HT-29 (cell line): ENCODE measurements at regions not wholly inside any gene's neighbourhood (a gene's known extent, or its start where the extent isn't known, plus 50 kb on each side); places are given as distances from the start of the nearest gene placed in this dataset.
A peak's percentile ranks its signal among the peaks of the same experiment; 100 is the strongest.

Source experiments
- DNase-seq: peaks from one replicate; pipeline ENCODE4 v3.0.0-alpha.2; 2015; ENCODE audit warnings: low spot score

DNA sequence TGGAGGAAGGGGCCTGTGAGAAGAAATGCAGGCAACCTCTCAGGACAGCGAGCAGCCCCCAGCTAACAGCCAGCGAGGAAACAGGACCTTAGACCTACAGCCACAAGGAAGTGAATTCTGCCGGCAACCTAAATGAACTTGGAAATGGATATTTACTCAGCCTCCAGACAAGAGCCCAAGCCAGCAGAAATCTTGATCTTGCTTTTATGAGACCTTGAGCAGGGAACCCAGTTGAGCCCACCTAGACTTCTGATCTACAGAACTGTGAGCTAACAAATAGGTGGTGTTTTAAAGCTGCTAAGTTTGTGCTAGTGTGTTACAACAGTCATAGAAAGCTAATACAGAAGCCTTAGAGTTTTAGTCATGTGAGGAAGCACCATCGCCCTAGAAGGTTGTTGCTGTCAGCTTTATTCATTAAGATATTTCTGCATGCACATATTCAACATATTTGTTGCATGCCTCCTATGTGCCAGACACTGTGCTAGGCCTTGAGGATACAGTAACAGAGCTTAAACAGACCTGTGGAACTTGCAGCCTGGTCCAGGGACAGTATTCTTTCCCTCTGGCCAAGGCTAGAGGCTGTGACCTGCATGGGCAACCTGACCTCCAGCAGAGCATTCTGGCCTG lies 50.3 kb downstream of the NALF2 start:
- DNase-seq = no peak

DNA sequence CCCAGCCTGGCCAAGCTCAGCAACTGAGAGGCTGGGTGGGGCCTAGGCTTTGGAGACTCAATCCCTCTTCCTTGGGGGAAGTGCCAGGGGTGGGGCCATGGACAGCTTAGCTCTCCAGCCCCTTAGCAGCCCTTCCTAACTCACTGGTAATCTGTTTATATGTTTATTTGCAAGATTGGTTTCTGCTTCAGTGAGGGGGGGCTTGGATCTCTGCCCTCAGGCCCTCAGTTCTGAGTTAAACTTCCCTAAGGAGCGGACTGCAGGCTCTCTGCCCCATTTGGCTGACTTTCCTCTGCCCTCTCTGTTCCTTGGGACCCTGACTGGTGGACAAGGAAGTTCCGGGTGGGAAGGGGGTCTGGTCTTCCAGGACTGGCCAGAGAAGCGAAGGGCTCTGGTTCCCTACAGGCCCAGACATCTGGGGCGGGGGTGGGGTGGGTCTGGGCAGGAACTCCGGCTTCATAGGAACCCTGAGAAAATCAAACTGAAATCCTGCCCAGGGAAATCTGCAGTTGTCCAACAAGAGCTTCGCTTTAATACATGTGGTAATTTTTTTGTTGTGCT lies 51.4 kb downstream of the NALF2 start:
- DNase-seq = no peak

DNA sequence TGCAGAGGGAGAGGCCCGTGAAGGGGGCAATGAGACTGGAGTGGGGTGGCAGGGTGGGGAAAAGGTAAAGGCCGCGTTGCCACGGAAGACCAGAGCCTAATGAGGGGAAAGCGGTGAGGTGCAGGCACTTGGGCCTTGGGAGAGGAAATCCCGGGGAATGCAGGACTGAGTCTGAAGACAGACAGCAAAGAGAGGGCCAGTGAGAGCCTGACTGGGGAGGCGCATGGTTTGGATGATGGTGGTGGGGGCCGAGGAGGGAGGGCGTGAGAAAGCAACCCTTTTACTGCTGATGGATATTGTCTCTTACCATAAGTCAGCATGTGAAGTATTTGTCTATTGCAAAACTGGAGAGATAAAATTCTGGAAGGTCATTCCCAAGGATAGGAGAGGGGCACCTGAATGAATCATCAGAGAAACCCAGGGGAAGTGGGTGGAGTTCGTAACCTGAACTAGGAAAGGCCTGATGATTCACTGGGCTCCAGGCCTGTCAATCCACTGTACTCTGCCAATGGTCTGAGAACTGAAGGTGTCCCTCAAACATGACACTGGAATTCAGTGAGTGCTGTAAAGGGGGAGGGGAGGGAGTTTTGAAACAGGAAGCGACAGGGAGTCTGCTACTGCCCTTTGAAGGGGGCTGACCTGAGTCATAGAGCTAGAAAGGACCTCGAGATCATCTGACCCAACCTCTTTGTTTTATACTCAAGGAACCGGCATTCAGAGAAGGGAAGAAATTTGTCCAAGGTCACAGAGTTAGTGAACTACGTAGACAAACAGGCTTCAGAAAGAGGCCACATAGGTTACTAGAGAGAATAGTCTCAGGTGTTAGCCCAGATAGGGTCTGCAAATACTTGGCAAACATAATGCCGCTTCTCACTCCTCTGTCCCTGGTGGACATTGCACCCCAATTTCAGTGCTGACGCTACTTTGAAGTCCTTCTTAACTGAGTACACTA lies 52.2 kb downstream of the NALF2 start:
- peak; percentile 6 for DNase-seq

DNA sequence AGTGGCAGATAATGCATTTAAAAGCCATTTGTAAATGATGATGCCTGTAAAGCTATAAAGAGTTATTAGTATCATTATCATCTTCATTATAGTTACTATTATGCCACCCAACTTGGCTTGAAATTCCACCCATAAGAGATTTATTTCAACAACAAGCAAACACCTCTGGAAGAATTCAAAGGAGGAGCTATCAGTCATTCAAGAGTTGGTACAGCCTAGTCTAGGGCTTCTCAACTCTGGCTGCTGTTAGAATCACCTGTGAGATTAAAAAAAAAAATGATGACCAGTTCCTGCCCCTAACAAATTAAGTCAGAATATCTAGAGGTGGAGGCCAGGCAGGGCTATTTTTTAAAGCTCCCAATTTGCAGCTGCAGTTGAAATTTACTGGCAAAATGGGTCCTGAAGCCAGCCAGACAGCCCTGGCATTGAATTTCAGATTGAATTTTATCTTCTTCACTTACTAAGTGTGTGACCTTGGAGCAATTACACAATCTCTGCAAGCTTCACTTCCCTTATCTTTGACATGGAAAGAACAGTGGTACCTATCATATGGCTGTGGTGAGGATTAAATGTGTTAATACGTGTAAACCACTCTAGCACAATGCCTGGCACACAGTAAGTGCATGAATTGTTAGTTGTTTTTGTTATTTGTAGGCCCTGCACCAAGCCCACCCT lies 52.9 kb upstream of the EDA start:
- no peak for DNase-seq

DNA sequence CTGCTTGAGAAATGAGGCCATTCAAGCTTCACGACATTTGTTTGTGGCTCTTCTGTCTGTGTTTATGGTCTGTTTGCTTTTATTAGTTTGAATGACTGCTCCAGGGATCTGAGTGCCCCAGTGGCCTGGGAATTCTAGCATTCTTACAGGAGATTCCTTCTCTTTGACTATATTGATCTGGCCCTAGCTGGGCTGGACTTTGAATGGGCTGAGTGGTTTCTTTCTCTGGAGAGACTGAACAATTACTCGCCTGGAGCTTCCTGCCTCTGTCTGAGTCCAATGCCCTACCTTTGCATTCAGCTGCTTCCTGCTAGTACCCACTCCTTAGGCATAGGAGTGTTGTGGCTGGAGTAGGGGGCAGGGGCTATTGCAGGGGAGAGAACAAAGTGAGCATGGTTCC lies 51.2 kb upstream of the EDA start:
- no peak for DNase-seq

DNA sequence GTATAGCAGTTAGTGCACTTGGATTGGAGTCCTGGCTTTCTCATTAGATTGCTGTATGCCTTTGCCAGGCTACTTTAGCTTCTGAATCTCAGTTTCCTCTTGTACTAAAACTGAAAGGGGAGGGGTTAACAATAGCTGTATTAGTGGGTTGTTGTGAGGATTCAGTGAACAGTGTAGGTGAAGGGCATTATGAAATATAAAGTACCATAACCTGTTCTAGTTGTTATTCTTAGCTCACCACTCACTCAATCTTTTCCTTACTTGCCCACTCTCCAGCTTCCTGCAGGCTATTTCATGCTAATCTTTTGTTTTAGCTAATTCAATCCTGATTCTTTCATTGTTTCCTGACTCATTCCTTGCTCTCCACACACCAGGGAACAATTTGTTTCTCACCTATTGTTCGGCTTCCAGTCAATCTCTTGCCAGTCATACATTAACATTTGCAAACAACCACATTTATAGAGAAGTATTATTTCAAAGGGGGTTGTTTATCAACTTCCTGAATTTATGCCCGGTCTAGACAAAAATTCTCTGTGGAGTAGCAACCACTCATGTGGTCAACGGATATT lies 50.6 kb upstream of the EDA start:
- no peak for DNase-seq
